Uterus (tissue), 2 donors: ENCODE measurements at regions not wholly inside any gene's neighbourhood (a gene's known extent, or its start where the extent isn't known, plus 50 kb on each side); places are given as distances from the start of the nearest gene placed in this dataset.
"Not testable (repeated sequence)": the region's sequence is repeated elsewhere in the genome, so short reads cannot be mapped to it uniquely, and the experiment has no call there.

Source experiments
- POLR2A ChIP-seq, 2 donors: fragments of 450-650 bp; IDR thresholded peaks; one replicate each; pipeline ENCODE4 v1.6.1; 2016; ENCODE audit warnings: antibody characterized with exemption in 2 of 2, mild to moderate bottlenecking in 1 of 2, moderate library complexity in 1 of 2
- TF ChIP-seq, protein P1 (sequence below), 4 experiments: fragments of 200-600 bp in 2 of 4; fragments of 450-650 bp in 2 of 4; sonication (generic) in 2 of 4; IDR thresholded peaks; one replicate each; pipeline ENCODE4 v1.5.1; 2016 to 2019; ENCODE audit warnings: antibody characterized with exemption in 4 of 4, mild to moderate bottlenecking in 2 of 4, moderate library complexity in 1 of 4

DNA sequence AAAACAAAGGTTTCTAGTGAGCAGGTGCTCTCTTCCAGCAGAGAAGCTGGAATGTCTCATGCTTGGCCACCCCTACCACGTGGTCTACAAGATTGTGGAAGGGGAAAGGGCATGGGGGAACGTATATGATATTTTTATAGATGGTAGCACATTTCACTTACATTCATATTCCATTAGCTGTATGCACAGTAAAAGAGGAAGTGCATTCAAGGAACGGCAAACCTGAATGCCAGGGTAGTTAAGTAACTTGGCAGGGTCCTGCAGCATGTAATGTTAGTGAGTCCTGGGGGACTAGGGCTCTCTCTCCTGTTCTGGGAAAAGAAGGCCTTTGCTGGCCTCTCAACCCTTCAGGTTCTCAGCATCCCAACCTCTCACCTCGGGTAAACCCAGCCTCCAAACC lies 319.5 kb upstream of the NBPF12 start:
- TF ChIP-seq, protein P1, sequence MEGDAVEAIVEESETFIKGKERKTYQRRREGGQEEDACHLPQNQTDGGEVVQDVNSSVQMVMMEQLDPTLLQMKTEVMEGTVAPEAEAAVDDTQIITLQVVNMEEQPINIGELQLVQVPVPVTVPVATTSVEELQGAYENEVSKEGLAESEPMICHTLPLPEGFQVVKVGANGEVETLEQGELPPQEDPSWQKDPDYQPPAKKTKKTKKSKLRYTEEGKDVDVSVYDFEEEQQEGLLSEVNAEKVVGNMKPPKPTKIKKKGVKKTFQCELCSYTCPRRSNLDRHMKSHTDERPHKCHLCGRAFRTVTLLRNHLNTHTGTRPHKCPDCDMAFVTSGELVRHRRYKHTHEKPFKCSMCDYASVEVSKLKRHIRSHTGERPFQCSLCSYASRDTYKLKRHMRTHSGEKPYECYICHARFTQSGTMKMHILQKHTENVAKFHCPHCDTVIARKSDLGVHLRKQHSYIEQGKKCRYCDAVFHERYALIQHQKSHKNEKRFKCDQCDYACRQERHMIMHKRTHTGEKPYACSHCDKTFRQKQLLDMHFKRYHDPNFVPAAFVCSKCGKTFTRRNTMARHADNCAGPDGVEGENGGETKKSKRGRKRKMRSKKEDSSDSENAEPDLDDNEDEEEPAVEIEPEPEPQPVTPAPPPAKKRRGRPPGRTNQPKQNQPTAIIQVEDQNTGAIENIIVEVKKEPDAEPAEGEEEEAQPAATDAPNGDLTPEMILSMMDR (IDR thresholded peaks at IDR 0.05), result not testable (repeated sequence)
- TF ChIP-seq POLR2A (IDR thresholded peaks at IDR 0.05), result not testable (repeated sequence)
